PC-9 (cell line): ENCODE measurements at regions not wholly inside any gene's neighbourhood (a gene's known extent, or its start where the extent isn't known, plus 50 kb on each side); places are given as distances from the start of the nearest gene placed in this dataset.

Experiments used
- CTCF ChIP-seq: fragments of 200-600 bp; sonication (generic); conservative IDR thresholded peaks from 2 replicates; pipeline ENCODE4 v1.6.1; 2017; ENCODE audit warnings: mixed run types, antibody characterized with exemption, mild to moderate bottlenecking, moderate library complexity
- EZH2 ChIP-seq: fragments of 200-600 bp; sonication (generic); IDR thresholded peaks from 2 replicates; pipeline ENCODE4 v1.8.0; 2017; ENCODE audit warnings: antibody characterized with exemption, low read depth

GRCh38 chr3:95254758-95255157 lies 1191.9 kb downstream of the NSUN3 start:
- TF ChIP-seq CTCF: no peak
- no peak for TF ChIP-seq EZH2
